B cell (primary cell): ENCODE measurements at regions not wholly inside any gene's neighbourhood (a gene's known extent, or its start where the extent isn't known, plus 50 kb on each side); places are given as distances from the start of the nearest gene placed in this dataset.

Experiments
- ATAC-seq: fragments of 200-7000 bp; cut with Tn5 transposase; one replicate; pipeline ENCODE4 v1.10.0; 2021; ENCODE audit warnings: low read depth, mild to moderate bottlenecking, moderate number of reproducible peaks, moderate library complexity
- CTCF ChIA-PET: fragments of 350-600 bp; sonication (Branson Sonifier 250); formaldehyde crosslinking; loops from one replicate; lab custom pipeline; 2021; ENCODE audit warnings: antibody characterized with exemption, inconsistent platforms; lab: Charles Lee
- POLR2A ChIA-PET: fragments of 350-600 bp; sonication (Branson Sonifier 250); formaldehyde crosslinking; loops from one replicate; lab custom pipeline; 2021; ENCODE audit warnings: antibody characterized with exemption; lab: Charles Lee
- DNase-seq: peaks from one replicate; pipeline ENCODE4 v3.0.0; 2013
- H2AFZ ChIP-seq: 2 replicates; pipeline ENCODE4 v1.6.1; 2012; ENCODE audit warnings: mild to moderate bottlenecking, low read depth, low read length; ENCODE audit not compliant: insufficient read depth, poor library complexity, severe bottlenecking
- H3K27ac ChIP-seq, 2 donors: 1 replicate in 1 of 2; 2 replicates in 1 of 2; pipeline ENCODE4 v1.5.1; 2012 to 2013; ENCODE audit warnings: low read length in 2 of 2, mild to moderate bottlenecking in 2 of 2, moderate library complexity in 1 of 2
- H3K27me3 ChIP-seq, 4 experiments: fragments of 200-600 bp in 1 of 4; sonication (generic) in 1 of 4; replicated peaks in 1 of 4; 1 replicate in 2 of 4; 2 replicates in 2 of 4; pipeline versions ENCODE4 v1.6.1 to v1.7.0; 2013 to 2016; ENCODE audit warnings: low read length in 3 of 4, mild to moderate bottlenecking in 2 of 4, mixed read lengths in 1 of 4, moderate library complexity in 1 of 4; ENCODE audit not compliant: insufficient read depth in 4 of 4, control insufficient read depth in 3 of 4; ENCODE audit errors: control extremely low read depth in 1 of 4
- H3K36me3 ChIP-seq, 2 experiments: replicated peaks in 1 of 2; 1 replicate in 1 of 2; 2 replicates in 1 of 2; pipeline versions ENCODE4 v1.6.1 to v1.7.1; 2013; ENCODE audit warnings: low read length in 1 of 2; ENCODE audit not compliant: insufficient read depth in 2 of 2, control insufficient read depth in 1 of 2; ENCODE audit errors: control extremely low read depth in 1 of 2, extremely low read depth in 1 of 2
- H3K4me1 ChIP-seq, 2 donors: fragments of 200-600 bp in 1 of 2; sonication (generic) in 1 of 2; 1 replicate in 1 of 2; 2 replicates in 1 of 2; pipeline versions ENCODE4 v1.5.1 to v1.6.1; 2013 to 2017; ENCODE audit warnings: low read length in 2 of 2; ENCODE audit not compliant: control insufficient read depth in 2 of 2, insufficient read depth in 2 of 2
- H3K4me2 ChIP-seq: replicated peaks from 2 replicates; pipeline ENCODE3; 2012; ENCODE audit warnings: mild to moderate bottlenecking, low read depth, low read length; ENCODE audit not compliant: poor library complexity, severe bottlenecking
- H3K4me3 ChIP-seq, 5 experiments: fragments of 200-600 bp in 1 of 5; sonication (generic) in 1 of 5; 1 replicate in 3 of 5; 2 replicates in 2 of 5; pipeline versions ENCODE4 v1.5.1 to v1.7.0; 2011 to 2016; ENCODE audit warnings: low read length in 4 of 5, mild to moderate bottlenecking in 4 of 5, low read depth in 2 of 5, control low read depth in 1 of 5, moderate library complexity in 1 of 5; ENCODE audit not compliant: insufficient read depth in 1 of 5; ENCODE audit errors: control extremely low read depth in 1 of 5, extremely low read depth in 1 of 5
- H3K79me2 ChIP-seq: fragments of 200-600 bp; sonication (generic); one replicate; pipeline ENCODE4 v1.6.0; 2016; ENCODE audit warnings: low read length; ENCODE audit not compliant: control insufficient read depth, insufficient read depth
- H3K9ac ChIP-seq: fragments of 200-600 bp; sonication (generic); 2 replicates; pipeline ENCODE4 v1.6.1; 2017; ENCODE audit warnings: mild to moderate bottlenecking, low read length, moderate library complexity
- H3K9me3 ChIP-seq, 3 donors: one replicate each; pipeline versions ENCODE4 v1.6.1 to v1.7.1; 2013; ENCODE audit warnings: low read length in 2 of 3; ENCODE audit not compliant: control insufficient read depth in 2 of 3, insufficient read depth in 1 of 3; ENCODE audit errors: control extremely low read depth in 1 of 3
- H4K20me1 ChIP-seq: 2 replicates; pipeline ENCODE4 v1.6.0; 2012; ENCODE audit warnings: mild to moderate bottlenecking, low read length; ENCODE audit not compliant: insufficient read depth, control insufficient read depth, poor library complexity, severe bottlenecking
- H3K27ac Mint-ChIP-seq: one replicate; pipeline ENCODE4 v1.8.0; 2021; ENCODE audit warnings: mixed read lengths
- H3K27me3 Mint-ChIP-seq: one replicate; pipeline ENCODE4 v1.8.0; 2021; ENCODE audit warnings: mixed read lengths
- H3K4me1 Mint-ChIP-seq: one replicate; pipeline ENCODE4 v1.8.0; 2021; ENCODE audit warnings: mixed read lengths
- H3K4me3 Mint-ChIP-seq: one replicate; pipeline ENCODE4 v1.8.0; 2021; ENCODE audit warnings: mixed read lengths
- H3K9me3 Mint-ChIP-seq: one replicate; pipeline ENCODE4 v1.8.0; 2022; ENCODE audit warnings: mixed read lengths; ENCODE audit not compliant: insufficient read depth
- CTCF ChIP-seq: fragments of 200-600 bp; IDR thresholded peaks from one replicate; pipeline ENCODE4 v1.8.0; 2022; ENCODE audit warnings: antibody characterized with exemption, mild to moderate bottlenecking
- EZH2 ChIP-seq: IDR thresholded peaks from 2 replicates; pipeline ENCODE4 v1.6.1; 2012; ENCODE audit warnings: borderline replicate concordance, low read depth, mild to moderate bottlenecking, moderate library complexity, low read length; ENCODE audit not compliant: insufficient read depth, poor library complexity, severe bottlenecking
- WGBS: methylation state at CpG from one replicate; pipeline ENCODE4 v1.1.5; 2013; ENCODE audit warnings: missing lambda C conversion rate; ENCODE audit not compliant: insufficient coverage; 5-methylcytosine and 5-hydroxymethylcytosine counted together
- intact Hi-C: fragments of 100-400 bp; cut with micrococcal nuclease; formaldehyde crosslinking; loops from one replicate; pipeline ENCODE4 v1.10.0; 2022

GRCh38 chr13:68099631-68100030 lies 869.5 kb upstream of the PCDH9 start:
- no peaks in the 10 kb centered on the region for H3K36me3 ChIP-seq

GRCh38 chr13:68081061-68081460 lies 850.9 kb upstream of the PCDH9 start:
- no peaks in the 10 kb centered on the region for H3K9me3 Mint-ChIP-seq
- TF ChIP-seq EZH2 (no peak), CTCF (no peak)
- WGBS, result no CpG with 5 or more reads among the region's 2 CpGs
- Histone ChIP-seq H3K4me2 (no peak overlapping the region), H3K27ac (no peak overlapping the region), H2AFZ (no peak overlapping the region), H3K36me3 (no peaks in the 10 kb centered on the region), H3K79me2 (no peaks in the 10 kb centered on the region), H3K9ac (no peak overlapping the region), H3K9me3 (peaks cover 0 to 2% (median 0%) of the 10 kb centered on the region in 3 donors), H3K27me3 (no peaks in the 10 kb centered on the region), H4K20me1 (no peaks in the 10 kb centered on the region), H3K4me1 (no peaks in the 10 kb centered on the region), H3K4me3 (no peak overlapping the region)
- no peak overlapping the region for H3K4me3 Mint-ChIP-seq
- H3K27me3 Mint-ChIP-seq, result no peaks in the 10 kb centered on the region
- ChIA-PET CTCF (no interaction called here), POLR2A (no interaction called here)
- ATAC-seq, result no peak
- intact Hi-C loops, result no loop called here
- H3K27ac Mint-ChIP-seq, result no peak overlapping the region
- DNase-seq, result no peak
- no peaks in the 10 kb centered on the region for H3K4me1 Mint-ChIP-seq

More at GRCh38 chr13:68099631-68100030, 869.5 kb upstream of the PCDH9 start:
- Histone ChIP-seq H4K20me1 (no peaks in the 10 kb centered on the region), H3K4me3 (no peak overlapping the region), H2AFZ (no peak overlapping the region), H3K4me1 (no peaks in the 10 kb centered on the region), H3K4me2 (no peak overlapping the region), H3K79me2 (no peaks in the 10 kb centered on the region), H3K9ac (no peak overlapping the region), H3K27me3 (no peaks in the 10 kb centered on the region), H3K27ac (no peak overlapping the region), H3K9me3 (peaks cover 0 to 4% (median 1%) of the 10 kb centered on the region in 3 donors)
- Mint-ChIP-seq H3K4me1 (no peaks in the 10 kb centered on the region), H3K27ac (no peak overlapping the region), H3K4me3 (no peak overlapping the region), H3K9me3 (peaks cover 5% of the 10 kb centered on the region), H3K27me3 (no peaks in the 10 kb centered on the region)
- POLR2A ChIA-PET, result no interaction called here
- DNase-seq (no peak), ATAC-seq (no peak)
- CTCF ChIA-PET, result no interaction called here
- no peak for TF ChIP-seq EZH2
- no peak for TF ChIP-seq CTCF
- intact Hi-C loops, result no loop called here
- WGBS, result 100% methylated on average over 1 of the region's 2 CpGs
